HT-29 (cell line): ENCODE measurements at regions not wholly inside any gene's neighbourhood (a gene's known extent, or its start where the extent isn't known, plus 50 kb on each side); places are given as distances from the start of the nearest gene placed in this dataset.
A peak's percentile ranks its signal among the peaks of the same experiment; 100 is the strongest.
"Not testable (repeated sequence)": the region's sequence is repeated elsewhere in the genome, so short reads cannot be mapped to it uniquely, and the experiment has no call there.

Experiments used
- DNase-seq: peaks from one replicate; pipeline ENCODE4 v3.0.0-alpha.2; 2015; ENCODE audit warnings: low spot score

DNA sequence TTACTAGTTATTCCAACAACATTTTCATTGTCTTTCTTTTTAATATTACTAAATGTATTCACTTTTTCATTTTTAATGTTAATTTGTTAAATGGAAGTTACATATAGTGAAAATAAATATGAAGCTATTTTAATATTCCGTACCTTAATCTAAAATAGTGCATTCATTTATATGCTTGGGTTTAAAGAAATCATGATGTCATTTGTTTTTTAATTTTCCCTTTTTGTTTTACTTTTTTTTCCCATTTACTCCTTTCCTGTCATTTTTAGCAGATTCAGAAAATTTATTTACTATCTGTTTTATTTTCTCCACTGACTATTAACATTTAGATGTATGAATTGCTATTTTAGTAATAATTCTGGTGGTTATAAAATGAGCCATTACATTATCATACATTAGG is 183.0 kb upstream of the CDH9 start:
- DNase-seq: no peak

DNA sequence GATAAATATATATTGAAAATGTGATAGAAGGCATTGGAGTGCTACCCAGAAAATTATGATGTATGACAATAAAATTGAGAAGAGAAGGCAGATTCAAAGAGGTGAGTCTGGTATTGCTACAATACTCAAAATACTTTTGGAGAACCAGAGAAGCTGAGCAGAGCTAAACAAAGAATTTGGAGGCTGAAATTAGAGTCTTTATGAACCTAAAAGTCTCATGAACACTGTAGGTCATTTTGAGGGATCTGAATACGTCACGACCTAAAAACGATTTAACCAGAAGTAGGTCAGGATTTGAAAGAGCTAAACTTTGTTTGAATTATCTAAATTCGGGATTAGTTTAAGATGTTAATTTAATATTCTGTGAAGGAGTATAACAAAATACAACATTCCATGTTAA is 182.4 kb upstream of the CDH9 start:
- no peak for DNase-seq

DNA sequence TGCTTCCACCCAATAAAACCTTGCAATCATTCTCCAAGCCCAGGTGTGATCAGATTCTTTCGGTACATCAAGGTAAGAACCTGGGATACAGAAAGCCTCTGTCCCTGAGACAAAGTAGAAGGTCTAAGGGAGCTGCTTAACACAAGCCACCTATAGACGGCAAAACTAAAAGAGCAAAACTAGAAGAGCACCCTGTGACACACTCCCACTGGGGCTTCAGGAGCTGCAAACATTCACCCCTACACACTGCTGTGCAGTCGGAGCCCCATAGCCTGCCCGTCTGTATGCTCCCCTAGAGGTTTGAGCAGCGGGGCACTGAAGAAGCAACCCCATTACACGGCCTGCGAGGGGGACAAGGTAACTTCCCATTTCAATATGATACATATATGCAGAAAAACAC is 179.6 kb upstream of the CDH9 start:
- no peak for DNase-seq

- DNase-seq: no peak
Observed at GRCh38 chr5:27217155-27217956, 179.0 kb upstream of the CDH9 start.

- DNase-seq: no peak
Observed at GRCh38 chr5:27216367-27216950, 178.1 kb upstream of the CDH9 start.

GRCh38 chr5:27208051-27208450 is 169.7 kb upstream of the CDH9 start:
- no peak for DNase-seq

GRCh38 chr5:27191786-27192510 is 153.6 kb upstream of the CDH9 start:
- no peak for DNase-seq

GRCh38 chr5:27172693-27173092 is 134.3 kb upstream of the CDH9 start:
- no peak for DNase-seq

GRCh38 chr5:27171761-27172261 is 133.4 kb upstream of the CDH9 start:
- no peak for DNase-seq

GRCh38 chr5:27158775-27159174 is 120.4 kb upstream of the CDH9 start:
- DNase-seq: no peak

DNA sequence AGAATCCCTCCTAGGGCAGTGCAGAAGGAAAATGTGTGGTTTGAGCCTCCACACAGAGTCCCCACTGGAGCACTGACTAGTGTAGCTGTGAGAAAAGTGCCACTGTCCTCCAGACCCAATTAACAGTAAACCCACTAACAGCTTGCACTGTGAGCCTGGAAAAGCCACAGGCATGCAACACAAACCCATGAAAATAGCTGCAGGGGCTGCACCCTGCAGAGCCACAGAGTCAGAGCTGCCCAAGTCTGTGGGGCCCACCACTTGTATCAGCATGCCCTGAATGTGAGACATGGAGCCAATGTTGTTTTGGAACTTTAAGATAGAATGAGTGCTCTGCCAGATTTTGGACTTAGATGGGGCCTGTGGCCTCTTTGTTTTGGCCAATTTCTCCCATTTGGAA is 119.8 kb upstream of the CDH9 start:
- DNase-seq: no peak

DNA sequence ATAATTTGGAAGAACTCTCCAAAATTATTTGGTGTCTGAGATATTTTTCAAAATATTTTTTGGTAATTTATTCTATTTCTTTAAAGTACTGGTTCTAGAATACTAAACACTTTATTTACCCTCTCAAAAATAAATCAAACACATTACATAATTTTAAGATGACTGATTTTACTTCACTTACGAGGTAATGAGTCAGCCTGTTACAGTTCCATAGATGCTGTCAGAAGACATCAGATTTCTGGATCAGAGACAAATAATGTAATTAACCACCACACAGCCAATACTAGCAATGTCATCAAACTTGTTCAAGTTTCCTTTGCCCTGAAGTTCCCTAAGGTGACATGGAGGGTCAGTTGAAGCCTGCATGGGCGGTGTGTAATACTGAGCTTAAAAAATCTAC is 106.1 kb upstream of the CDH9 start:
- no peak for DNase-seq

DNA sequence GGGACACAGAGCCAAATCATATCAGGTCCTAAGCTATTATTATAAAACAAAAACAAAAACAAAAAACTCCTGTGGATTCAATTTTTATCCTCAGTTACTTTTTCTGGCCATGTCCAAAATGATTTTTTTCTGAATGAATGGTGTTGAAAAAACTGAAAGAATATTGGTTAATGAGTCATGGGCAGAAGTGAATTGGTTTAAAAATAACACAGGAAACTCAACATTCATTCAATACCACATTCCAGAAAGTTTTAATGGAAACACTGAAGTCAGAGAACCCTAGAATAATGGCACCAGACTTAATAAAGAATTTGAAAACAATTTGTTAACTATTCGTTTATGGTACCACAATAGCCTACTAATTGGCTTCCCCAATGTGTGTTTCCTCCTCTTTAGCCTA is 102.4 kb upstream of the CDH9 start:
- DNase-seq: no peak

- DNase-seq: no peak
Observed at GRCh38 chr5:27130587-27130986, 92.2 kb upstream of the CDH9 start.

GRCh38 chr5:27129926-27130325 is 91.5 kb upstream of the CDH9 start:
- no peak for DNase-seq

GRCh38 chr5:27125856-27126255 is 87.5 kb upstream of the CDH9 start:
- DNase-seq: no peak

- DNase-seq: peak; percentile 52
Observed at GRCh38 chr5:27124590-27124989, 86.2 kb upstream of the CDH9 start.

DNA sequence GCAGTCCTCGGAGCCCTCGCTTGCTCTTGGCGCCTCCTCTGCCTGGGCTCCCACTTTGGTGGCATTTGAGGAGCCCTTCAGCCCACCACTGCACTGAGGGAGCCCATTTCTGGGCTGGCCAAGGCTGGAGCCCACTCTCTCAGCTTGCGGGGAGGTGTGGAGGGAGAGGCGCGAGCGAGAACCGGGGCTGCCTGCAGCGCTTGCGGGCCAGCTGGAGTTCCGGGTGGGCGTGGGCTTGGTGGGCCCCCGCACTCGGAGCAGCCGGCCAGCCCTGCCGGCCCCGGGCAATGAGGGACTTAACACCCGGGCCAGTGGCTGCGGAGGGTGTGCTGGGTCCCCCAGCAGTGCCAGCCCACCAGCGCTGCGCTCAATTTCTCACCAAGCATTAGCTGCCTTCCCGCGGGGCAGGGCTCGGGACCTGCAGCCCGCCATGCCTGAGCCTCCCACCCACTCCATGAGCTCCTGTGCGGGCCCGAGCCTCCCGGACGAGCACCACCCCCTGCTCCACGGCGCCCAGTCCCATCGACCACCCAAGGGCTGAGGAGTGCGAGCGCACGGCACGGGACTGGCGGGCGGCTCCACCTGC is 81.4 kb upstream of the CDH9 start:
- not testable (repeated sequence) for DNase-seq

GRCh38 chr5:27103486-27103885 is 65.1 kb upstream of the CDH9 start:
- DNase-seq: no peak

DNA sequence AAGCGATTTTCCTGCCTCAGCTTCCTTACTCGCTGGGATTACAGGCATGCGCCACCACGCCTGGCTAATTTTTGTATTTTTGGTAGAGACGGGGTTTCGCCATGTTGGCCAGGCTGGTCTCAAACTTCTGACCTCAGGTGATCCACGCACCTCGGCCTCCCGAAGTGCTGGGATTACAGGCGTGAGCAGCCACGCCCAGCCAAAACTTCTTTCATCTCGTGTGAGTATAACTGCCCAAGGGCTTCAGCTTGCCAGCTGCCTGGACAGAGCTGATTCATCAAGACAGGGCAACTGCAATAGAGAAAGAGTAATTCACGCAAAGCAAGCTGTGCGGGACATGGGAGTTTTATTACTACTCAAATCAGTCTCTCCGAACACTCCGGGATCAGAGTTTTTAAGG is 57.4 kb upstream of the CDH9 start:
- not testable (repeated sequence) for DNase-seq

- DNase-seq: no peak
Observed at GRCh38 chr5:27093279-27093678, 54.9 kb upstream of the CDH9 start.

DNA sequence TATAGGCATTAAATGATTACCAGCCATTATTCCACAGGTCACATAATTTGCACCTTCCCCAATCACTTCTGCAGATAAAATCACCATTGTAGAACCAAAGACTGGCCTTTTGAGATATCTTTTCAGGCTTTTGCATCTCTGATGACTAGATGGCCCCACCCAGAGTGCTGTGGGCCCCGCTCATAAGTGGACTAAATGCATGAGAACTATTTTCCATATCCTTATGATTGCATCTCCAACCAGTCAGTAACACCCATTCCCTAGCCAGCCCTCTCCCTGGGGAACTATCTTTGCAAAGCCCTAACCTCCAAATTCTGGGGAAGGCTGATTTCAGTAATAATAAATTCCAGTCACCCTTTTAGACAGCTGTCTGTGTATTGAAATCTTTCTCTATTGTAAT is 53.5 kb upstream of the CDH9 start:
- no peak for DNase-seq
